ENCODE measurements at regions not wholly inside any gene's neighbourhood (a gene's known extent, or its start where the extent isn't known, plus 50 kb on each side); places are given as distances from the start of the nearest gene placed in this dataset.

DNA sequence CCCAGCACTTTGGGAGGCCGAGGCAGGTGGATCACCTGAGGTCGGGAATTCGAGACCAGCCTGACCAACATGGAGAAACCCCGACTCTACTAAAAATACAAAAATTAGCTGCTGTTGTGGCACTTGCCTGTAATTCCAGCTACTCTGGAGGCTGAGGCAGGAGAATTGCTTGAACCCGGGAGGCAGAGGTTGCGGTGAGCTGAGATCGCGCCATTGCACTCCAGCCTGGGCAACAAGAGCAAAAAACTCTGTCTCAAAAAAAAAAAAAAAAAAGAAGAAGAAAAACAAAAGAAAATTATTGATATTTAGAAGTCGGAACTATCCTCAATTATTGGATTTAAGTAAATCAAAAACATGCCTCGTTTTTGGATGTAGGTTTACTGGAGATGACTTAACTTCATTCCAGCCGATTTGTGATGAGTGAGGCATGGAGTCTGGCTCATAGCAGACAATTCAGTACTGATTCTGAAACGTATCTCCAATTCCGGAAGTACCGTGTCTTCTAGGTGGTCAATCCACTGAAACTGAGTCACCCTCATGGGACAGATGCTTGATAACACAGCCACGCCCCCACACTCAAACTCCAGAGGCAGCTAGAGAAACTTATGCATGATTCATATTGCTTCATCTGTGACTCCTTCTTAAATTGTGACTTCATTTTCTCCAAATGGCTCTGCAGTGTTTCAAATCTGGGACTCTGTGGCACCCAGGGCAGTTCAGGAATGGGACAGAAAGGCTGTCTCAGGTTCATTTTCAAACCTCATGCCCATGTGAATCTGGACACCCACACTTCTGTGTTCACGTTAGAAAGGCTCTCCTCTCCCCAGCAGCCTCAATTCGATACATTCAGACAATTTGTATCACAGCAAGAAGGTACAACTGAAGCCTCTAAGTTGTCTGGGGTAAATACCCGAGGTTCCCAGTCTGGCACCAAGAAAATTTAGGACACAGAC lies 110.4 kb upstream of the ARMC2 start (continued):
- TF ChIP-seq HOXA7 (CRISPR knock-in tag; IDR thresholded peaks at IDR 0.05; ENCODE audit: borderline replicate concordance): no peak
- TF ChIP-seq, protein P1, sequence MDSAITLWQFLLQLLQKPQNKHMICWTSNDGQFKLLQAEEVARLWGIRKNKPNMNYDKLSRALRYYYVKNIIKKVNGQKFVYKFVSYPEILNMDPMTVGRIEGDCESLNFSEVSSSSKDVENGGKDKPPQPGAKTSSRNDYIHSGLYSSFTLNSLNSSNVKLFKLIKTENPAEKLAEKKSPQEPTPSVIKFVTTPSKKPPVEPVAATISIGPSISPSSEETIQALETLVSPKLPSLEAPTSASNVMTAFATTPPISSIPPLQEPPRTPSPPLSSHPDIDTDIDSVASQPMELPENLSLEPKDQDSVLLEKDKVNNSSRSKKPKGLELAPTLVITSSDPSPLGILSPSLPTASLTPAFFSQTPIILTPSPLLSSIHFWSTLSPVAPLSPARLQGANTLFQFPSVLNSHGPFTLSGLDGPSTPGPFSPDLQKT (IDR thresholded peaks at IDR 0.05; ENCODE audit: borderline replicate concordance, low read depth, low read length): no peak
- TF ChIP-seq ZNF174 (tag by site-specific recombination; IDR thresholded peaks at IDR 0.05): no peak
- no peak for TF ChIP-seq MZF1 (tag by site-specific recombination; IDR thresholded peaks at IDR 0.05; ENCODE audit: borderline replicate concordance)
- TF ChIP-seq, protein P2, sequence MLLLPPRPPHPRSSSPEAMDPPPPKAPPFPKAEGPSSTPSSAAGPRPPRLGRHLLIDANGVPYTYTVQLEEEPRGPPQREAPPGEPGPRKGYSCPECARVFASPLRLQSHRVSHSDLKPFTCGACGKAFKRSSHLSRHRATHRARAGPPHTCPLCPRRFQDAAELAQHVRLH (tag by site-specific recombination; IDR thresholded peaks at IDR 0.05): no peak
- no peak for TF ChIP-seq BCL11B (tag by site-specific recombination; IDR thresholded peaks at IDR 0.05; ENCODE audit: low read depth)
- TF ChIP-seq, protein P3, sequence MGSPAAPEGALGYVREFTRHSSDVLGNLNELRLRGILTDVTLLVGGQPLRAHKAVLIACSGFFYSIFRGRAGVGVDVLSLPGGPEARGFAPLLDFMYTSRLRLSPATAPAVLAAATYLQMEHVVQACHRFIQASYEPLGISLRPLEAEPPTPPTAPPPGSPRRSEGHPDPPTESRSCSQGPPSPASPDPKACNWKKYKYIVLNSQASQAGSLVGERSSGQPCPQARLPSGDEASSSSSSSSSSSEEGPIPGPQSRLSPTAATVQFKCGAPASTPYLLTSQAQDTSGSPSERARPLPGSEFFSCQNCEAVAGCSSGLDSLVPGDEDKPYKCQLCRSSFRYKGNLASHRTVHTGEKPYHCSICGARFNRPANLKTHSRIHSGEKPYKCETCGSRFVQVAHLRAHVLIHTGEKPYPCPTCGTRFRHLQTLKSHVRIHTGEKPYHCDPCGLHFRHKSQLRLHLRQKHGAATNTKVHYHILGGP (tag by site-specific recombination; IDR thresholded peaks at IDR 0.05): no peak
- no peak for TF ChIP-seq SP3 (tag by site-specific recombination; IDR thresholded peaks at IDR 0.05)
- TF ChIP-seq ZNF169 (tag by site-specific recombination; IDR thresholded peaks at IDR 0.05): no peak
- TF ChIP-seq ZNF624 (tag by site-specific recombination; IDR thresholded peaks at IDR 0.05): no peak
- TF ChIP-seq ZNF175 (tag by site-specific recombination; IDR thresholded peaks at IDR 0.05): no peak
- TF ChIP-seq MEIS1 (CRISPR knock-in tag; IDR thresholded peaks at IDR 0.05; ENCODE audit: borderline replicate concordance): no peak
- no peak for TF ChIP-seq ZNF155 (tag by site-specific recombination; IDR thresholded peaks at IDR 0.05)
- TF ChIP-seq ZNF202 (tag by site-specific recombination; IDR thresholded peaks at IDR 0.05; ENCODE audit: borderline replicate concordance): no peak
- no peak for TF ChIP-seq OVOL3 (tag by site-specific recombination; IDR thresholded peaks at IDR 0.05)
- no peak for TF ChIP-seq ZNF561 (tag by site-specific recombination; IDR thresholded peaks at IDR 0.05; ENCODE audit: borderline replicate concordance)
- TF ChIP-seq ZNF10 (tag by site-specific recombination; IDR thresholded peaks at IDR 0.05): no peak
- no peak for TF ChIP-seq FEZF1 (tag by site-specific recombination; IDR thresholded peaks at IDR 0.05)
- TF ChIP-seq ZNF510 (tag by site-specific recombination; IDR thresholded peaks at IDR 0.05; ENCODE audit: insufficient replicate concordance): no peak
- TF ChIP-seq ZNF416 (tag by site-specific recombination; IDR thresholded peaks at IDR 0.05): no peak
- no peak for TF ChIP-seq ZNF596 (tag by site-specific recombination; IDR thresholded peaks at IDR 0.05)
- TF ChIP-seq, protein P4, sequence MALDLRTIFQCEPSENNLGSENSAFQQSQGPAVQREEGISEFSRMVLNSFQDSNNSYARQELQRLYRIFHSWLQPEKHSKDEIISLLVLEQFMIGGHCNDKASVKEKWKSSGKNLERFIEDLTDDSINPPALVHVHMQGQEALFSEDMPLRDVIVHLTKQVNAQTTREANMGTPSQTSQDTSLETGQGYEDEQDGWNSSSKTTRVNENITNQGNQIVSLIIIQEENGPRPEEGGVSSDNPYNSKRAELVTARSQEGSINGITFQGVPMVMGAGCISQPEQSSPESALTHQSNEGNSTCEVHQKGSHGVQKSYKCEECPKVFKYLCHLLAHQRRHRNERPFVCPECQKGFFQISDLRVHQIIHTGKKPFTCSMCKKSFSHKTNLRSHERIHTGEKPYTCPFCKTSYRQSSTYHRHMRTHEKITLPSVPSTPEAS (tag by site-specific recombination; IDR thresholded peaks at IDR 0.05): no peak
- TF ChIP-seq, protein P5, sequence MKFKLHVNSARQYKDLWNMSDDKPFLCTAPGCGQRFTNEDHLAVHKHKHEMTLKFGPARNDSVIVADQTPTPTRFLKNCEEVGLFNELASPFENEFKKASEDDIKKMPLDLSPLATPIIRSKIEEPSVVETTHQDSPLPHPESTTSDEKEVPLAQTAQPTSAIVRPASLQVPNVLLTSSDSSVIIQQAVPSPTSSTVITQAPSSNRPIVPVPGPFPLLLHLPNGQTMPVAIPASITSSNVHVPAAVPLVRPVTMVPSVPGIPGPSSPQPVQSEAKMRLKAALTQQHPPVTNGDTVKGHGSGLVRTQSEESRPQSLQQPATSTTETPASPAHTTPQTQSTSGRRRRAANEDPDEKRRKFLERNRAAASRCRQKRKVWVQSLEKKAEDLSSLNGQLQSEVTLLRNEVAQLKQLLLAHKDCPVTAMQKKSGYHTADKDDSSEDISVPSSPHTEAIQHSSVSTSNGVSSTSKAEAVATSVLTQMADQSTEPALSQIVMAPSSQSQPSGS (tag by site-specific recombination; IDR thresholded peaks at IDR 0.05; ENCODE audit: low read depth): no peak
- TF ChIP-seq, protein P6, sequence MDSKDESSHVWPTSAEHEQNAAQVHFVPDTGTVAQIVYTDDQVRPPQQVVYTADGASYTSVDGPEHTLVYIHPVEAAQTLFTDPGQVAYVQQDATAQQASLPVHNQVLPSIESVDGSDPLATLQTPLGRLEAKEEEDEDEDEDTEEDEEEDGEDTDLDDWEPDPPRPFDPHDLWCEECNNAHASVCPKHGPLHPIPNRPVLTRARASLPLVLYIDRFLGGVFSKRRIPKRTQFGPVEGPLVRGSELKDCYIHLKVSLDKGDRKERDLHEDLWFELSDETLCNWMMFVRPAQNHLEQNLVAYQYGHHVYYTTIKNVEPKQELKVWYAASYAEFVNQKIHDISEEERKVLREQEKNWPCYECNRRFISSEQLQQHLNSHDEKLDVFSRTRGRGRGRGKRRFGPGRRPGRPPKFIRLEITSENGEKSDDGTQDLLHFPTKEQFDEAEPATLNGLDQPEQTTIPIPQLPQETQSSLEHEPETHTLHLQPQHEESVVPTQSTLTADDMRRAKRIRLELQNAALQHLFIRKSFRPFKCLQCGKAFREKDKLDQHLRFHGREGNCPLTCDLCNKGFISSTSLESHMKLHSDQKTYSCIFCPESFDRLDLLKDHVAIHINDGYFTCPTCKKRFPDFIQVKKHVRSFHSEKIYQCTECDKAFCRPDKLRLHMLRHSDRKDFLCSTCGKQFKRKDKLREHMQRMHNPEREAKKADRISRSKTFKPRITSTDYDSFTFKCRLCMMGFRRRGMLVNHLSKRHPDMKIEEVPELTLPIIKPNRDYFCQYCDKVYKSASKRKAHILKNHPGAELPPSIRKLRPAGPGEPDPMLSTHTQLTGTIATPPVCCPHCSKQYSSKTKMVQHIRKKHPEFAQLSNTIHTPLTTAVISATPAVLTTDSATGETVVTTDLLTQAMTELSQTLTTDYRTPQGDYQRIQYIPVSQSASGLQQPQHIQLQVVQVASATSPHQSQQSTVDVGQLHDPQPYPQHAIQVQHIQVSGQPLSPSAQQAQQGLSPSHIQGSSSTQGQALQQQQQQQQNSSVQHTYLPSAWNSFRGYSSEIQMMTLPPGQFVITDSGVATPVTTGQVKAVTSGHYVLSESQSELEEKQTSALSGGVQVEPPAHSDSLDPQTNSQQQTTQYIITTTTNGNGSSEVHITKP (tag by site-specific recombination; IDR thresholded peaks at IDR 0.05): no peak
- no peak for TF ChIP-seq ZNF302 (tag by site-specific recombination; IDR thresholded peaks at IDR 0.05; ENCODE audit: low read depth)
- TF ChIP-seq ZNF221 (tag by site-specific recombination; IDR thresholded peaks at IDR 0.05; ENCODE audit: borderline replicate concordance): no peak
- TF ChIP-seq, protein P7, sequence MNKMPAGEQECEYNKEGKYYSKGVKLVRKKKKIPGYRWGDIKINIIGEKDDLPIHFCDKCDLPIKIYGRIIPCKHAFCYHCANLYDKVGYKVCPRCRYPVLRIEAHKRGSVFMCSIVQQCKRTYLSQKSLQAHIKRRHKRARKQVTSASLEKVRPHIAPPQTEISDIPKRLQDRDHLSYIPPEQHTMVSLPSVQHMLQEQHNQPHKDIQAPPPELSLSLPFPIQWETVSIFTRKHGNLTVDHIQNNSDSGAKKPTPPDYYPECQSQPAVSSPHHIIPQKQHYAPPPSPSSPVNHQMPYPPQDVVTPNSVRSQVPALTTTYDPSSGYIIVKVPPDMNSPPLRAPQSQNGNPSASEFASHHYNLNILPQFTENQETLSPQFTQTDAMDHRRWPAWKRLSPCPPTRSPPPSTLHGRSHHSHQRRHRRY (tag by site-specific recombination; IDR thresholded peaks at IDR 0.05): no peak
- TF ChIP-seq SALL2 (tag by site-specific recombination; IDR thresholded peaks at IDR 0.05; ENCODE audit: borderline replicate concordance): no peak
- no peak for TF ChIP-seq ZNF2 (tag by site-specific recombination; IDR thresholded peaks at IDR 0.05)
- TF ChIP-seq ZBTB20 (tag by site-specific recombination; IDR thresholded peaks at IDR 0.05): no peak

All from HEK293 (cell line).